ENCODE measurements at regions not wholly inside any gene's neighbourhood (a gene's known extent, or its start where the extent isn't known, plus 50 kb on each side); places are given as distances from the start of the nearest gene placed in this dataset.

DNA sequence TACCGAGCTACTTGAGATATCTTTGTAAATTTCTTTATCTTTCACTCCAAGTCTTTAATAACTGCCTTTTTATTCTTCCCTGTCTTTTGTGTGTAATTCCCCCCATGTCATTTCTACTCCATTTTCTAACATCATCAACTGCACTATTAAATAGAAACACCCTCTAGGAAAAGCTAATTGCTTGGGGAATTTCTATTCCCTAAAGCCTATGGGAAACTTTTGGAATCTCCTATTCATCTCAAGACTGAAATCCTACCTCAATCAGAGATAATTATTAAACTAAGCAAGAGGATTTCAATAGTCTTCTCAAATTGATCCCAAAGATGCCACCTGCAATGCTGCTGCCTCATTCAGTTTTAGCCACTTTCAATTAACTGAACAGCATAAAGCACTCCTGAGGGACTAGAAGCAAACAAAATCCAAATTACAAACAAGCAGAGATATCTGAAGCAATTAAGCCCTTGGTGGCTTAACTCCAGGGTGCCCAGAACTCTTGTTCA, 598.7 kb downstream of the IGSF11 start:
- no peak for DNase-seq (ENCODE audit: low read depth)

DNA sequence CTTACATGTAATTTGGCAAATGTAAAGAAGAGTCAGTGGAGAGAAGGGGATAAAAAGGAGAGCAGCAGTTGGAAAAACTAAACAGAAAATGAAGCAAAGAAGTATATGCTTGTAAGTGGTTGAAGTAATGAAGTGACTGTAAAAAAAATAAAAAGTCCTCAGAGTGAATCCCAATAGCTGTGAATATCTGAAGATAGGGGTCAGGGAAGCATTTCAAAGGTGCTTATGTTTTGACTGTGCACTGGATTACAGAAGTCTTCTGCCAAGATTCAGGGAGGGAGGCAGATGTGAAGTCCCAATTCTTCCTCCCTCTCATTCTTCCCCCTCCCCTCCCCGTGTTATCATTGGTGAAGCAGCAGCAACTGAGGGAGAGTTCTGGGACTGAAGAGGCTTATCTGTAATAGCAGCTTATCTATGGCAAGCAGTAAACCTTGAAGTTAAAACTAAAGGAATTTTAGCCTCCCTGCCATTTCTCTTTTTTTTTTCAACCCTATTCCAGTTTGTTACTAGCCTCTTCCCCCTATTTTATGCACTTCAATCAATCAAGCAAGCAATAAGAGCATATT, 597.9 kb downstream of the IGSF11 start:
- no peak for DNase-seq (ENCODE audit: low read depth)

DNA sequence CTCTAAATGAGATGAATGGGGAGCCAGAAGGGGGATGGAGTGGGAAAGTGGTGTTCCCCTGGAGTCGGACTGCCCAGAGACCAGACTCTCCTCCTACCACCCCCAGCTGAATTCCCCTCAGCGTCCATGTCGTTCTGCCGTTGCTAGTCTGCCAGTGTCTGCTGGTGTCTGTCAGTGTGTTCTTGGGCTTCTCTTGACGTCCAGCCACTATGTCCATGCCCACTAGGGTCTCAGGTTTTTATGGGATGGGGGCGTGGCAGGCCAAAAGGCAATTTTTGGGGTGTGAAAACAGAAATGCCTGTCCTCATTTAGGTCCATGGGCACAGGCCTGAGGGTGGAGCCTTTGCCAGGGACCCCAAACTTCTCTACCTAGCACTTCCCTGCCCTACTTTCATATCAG, 589.6 kb downstream of the IGSF11 start:
- no peak for DNase-seq (ENCODE audit: low read depth)

DNA sequence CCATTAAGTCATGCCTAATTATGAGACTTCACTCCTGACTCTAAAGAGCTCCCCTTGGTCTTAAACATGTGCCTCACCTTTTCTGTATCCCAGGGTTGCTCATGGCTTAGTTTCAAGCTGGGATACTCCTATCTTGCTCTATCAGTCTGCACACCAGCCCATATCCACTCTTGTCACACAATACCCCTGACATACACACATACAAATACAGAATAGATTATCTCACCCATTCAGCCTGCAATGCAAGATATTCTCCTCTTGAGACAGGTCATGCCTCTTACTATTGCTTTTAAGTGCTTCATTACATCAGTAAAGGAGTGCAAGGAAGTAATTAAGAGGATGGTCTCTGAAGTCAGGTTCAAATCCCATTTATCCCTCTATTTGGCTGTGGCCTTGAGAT, 587.3 kb downstream of the IGSF11 start:
- DNase-seq (ENCODE audit: low read depth): no peak

DNA sequence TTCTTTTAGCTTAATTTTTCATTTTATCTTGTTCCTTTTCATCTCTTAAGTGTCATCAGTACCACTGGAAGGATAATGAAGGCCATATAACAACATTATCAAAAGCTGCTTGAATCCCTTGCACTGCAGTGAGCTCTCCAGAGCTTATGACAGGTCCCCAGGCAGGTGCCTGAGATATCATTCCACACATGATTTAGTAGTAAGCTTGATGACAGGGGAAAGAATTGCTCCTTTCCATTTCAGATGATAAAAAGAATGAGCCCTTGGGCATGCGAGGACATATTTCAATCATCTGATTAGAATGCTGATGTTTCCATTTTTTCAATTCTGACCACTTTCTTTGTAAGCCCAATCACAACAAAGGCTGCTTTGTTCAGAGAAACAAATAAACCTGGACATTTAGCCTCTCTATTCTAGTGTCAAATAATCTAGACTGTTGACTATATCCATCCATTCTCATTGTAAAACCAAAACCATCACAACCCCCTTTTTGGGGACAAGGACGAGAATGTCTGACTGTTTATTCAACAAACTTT, 567.8 kb downstream of the IGSF11 start:
- DNase-seq (ENCODE audit: low read depth): no peak

DNA sequence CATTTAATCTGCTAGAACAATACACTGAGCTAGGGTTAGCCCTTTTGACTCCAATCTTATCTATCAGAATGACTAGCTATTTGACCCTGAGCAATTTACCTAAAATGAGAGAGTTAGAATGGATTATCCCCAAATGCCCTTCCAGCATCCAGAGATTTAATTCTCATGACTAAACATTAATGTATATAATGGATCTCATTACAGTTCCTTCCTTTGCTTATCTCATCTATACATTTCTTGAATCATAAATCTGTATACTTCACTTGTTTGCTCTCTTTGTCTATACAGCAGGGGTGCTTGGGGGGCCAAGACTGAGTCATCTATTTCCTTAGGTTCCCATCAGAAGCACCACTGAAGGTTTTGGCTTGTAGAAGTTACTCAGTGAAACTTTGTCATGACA, 565.8 kb downstream of the IGSF11 start:
- no peak for DNase-seq (ENCODE audit: low read depth)

DNA sequence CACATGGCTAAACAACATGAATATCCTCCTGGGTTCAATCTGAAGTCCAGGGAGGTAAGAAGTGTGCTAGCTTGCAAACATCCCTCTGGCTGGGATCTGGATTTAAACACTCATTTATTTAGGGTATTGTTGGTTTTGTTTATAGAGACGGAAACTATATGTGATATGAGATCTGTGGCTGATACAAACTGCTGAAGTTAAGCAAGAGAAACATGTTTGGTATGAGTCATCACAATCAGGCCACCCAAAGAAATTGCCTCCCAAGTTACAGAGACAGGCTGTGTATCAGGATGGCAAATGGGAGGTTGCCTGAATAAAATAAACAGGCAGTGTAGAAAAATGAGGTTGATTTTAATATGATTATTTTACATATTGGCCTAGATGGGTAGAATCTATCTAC, 562.1 kb downstream of the IGSF11 start:
- no peak for DNase-seq (ENCODE audit: low read depth)

DNA sequence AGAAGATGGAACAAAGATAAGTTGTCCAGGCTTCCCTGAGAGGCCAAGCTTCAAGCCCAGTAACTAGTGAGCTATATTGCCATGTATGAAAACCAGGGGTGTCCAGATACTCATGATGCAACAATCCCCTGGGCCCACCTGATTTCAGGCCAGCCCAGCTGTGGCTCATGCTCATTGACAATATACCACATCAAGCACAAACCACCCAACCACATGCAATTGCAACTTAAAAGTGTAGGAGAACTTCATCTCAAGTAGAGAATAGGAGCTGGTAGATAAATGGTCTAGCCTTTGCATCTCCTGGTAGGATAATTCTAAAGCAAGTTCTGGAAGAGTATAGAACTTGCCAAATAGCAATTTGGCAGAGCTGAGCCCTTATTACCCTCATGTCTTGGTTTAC, 561.3 kb downstream of the IGSF11 start:
- no peak for DNase-seq (ENCODE audit: low read depth)

DNA sequence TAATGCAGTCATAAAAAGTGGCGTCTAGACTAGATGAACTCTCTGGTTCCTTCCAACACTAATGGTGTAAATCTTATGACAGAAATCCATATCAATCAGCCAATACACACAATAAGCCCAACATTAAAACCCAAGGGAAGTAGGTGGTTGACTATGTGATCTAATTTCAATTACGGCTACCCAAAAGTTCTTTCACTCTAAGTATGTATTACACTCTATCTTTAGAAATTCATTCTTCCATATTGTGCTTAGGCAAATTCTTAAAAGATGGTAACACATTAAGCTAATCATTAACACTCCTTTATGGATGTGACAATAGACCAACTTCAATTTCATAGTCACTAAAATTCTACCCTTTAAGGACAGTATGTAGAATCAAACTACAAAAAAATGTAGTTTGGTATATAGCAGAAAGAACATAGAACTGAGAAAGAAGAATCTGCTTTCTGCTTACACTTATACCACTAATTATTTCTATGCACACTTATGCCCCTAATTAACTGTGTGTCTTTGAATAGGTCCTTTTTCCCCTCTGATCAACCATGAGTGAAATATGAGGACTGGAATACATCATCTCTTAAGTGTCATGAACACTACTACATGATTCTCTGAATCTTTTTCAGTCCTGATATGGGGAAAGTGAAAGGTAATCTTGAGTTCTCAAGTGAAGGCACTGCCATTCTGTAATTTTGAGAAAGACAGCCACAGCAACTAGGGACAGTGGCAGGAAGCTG, 557.6 kb downstream of the IGSF11 start:
- DNase-seq (ENCODE audit: low read depth): no peak

DNA sequence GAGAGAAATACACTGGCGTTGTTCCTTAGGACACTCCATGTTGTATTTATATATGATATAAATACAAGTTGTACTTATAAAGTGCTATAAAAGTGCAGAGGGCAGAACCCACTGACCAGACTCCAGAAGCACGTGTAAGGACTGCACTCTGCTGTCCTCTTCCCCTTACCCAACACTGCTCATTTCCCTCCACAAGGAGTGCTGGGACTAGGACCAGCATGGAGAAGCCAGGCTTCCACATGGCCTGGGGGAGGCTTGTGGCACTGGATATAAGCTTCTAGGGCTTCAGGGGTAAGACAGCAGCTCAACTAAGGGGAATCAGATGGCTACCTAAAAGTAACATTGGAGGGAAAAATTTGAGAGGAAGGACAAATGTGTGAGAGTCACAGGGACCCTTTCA, 556.9 kb downstream of the IGSF11 start:
- DNase-seq (ENCODE audit: low read depth): no peak

DNA sequence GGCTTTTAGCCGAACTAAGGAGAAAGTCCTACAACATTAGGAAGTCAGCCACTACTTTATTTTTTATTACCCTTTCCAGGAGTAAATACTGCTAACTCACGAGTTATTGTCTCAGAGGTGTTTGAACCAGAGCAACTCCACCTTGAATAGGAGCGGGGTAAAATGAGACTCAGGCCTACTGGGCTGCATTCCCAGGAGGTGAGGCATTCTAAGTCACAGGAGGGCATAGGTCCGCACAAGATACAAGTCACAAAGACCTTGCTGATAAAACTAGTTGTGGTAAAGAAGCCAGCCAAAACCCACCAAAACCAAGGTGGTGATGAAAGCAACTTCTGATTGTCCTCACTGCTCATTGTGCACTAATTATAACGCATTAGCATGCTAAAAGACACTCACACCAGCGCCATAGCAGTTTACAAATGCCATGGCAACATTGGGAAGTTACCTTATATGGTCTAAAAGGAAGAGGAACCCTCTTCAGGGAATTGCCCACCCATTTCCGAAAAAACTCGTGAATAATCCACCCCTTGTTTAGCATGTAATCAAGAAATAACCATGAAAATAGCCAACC, 555.9 kb downstream of the IGSF11 start:
- DNase-seq (ENCODE audit: low read depth): no peak

DNA sequence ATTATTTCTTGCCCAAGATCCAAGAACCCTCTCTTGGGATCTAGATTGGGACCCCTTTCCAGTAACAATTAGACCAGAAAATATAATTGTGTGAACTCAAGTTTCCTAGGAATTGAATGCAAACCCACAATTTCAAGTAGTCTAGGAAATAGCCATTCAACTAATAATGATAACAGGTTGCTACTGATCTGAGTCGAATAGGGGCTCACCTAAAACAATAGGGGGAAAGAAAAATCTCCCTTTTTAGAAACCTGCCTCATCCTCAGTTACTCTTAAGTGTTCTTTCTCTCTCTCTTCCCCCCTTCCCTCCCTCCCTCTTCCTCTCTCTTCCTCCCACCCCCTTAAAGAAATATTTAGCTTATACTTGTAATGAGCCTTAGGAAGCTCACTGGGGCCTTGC, 555.3 kb downstream of the IGSF11 start:
- no peak for DNase-seq (ENCODE audit: low read depth)

DNA sequence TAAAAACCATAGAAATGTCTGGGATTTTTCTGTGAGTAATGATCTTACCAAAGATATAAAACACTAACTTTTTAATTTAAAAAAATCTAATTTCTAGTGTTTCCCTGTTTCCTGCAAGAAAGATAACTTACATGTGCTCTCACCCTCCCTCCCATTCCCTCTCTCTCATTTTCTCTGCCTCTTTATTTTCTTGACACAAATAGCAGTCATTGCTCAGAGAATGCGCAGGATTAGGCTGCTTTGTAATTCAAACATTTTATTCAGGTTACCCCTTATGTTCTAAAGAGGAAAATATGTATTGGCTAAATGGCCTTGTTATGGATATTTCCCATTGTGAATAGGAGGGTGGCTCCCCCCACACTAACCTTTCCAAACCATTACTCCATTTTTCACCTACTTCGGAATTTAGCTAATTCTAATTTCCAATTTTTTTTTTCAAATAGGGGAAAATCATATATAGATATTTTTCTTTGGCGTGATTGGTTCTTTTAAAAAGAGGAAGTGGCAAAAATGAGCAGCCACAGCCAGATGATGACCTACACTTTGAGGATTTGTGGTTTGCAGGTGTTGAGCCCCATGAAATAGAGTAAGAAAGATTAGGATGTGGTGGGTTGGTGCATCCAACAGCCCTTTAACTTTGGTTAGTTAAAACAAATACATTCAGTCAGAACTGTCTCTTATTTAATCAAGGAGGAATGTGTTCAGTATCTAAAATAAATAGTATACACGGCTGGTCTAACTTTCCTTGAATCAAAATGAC, 554.4 kb downstream of the IGSF11 start:
- no peak for DNase-seq (ENCODE audit: low read depth)

DNA sequence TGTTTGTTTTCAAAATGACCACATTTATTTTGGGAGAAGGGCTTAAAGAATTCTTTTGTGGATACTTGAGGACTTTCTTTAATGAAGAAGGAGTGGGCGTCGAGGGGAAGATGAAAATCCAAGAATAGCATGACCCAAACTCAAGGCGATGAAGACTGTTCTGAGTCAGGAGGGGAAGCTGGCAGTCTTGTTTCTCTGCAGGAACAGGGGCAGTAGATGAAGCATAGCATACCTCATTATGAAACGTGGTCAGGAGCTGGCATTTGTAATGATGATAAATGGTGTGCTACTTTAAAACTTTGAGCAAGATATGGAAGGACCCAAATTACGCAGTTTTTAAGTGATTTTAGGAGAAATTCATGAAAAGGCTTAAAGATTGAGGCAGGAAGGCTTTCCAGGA, 549.0 kb downstream of the IGSF11 start:
- DNase-seq (ENCODE audit: low read depth): no peak

DNA sequence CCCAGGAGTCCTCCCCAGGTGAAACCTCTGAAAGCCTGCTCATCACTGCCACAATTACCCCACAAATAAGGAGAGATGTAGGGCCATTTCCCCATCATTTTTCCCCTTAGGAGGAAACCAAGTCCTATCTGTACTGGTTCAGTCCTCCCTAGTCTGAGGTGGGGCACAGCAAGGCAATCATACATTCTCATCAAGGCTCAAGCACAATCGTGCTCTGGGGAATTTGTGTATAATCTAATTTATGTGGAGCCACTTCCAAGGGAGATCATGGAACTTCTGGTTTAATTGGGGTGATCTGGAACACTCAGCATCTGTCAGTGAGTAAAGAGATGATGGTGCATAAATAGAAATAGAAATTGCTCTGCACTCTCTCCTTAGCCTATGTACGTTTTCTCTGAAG, 546.9 kb downstream of the IGSF11 start:
- no peak for DNase-seq (ENCODE audit: low read depth)

DNA sequence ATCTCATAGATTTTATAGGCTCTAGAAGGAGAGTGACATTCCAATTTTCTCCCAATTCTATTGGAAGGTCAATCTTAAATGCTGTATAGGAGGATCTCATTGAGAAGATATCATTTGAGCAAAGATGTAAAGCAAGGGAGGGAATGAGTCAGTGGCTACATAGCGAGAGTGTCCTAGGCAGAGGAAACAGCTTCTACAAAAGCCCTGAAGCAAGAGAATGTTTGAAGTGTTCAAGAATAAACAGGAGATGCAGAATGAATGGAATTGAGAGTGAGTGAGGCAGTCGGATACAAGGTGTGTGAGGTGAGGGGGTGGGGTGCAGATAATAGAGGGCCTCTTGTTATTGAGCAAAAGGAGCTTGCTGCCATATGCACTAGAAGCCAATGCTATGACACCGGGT, 545.9 kb downstream of the IGSF11 start:
- DNase-seq (ENCODE audit: low read depth): no peak

DNA sequence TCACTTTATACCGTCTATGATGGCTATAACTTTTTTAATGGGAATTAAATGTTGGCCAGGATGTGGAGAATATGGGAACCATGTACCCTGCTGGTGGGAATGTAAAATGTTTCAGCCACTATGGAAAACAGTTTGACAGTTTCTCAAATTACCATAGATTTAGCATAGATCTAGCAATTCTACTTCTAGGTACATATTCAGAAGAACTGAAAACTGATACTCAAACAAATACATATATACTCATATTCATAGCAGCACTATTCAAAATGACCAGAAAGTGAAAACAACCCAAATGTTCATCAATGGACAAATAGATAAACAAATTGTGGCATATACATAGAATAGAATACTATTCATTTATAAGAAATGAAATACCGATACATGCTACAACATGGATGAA, 539.4 kb downstream of the IGSF11 start:
- no peak for DNase-seq (ENCODE audit: low read depth)

DNA sequence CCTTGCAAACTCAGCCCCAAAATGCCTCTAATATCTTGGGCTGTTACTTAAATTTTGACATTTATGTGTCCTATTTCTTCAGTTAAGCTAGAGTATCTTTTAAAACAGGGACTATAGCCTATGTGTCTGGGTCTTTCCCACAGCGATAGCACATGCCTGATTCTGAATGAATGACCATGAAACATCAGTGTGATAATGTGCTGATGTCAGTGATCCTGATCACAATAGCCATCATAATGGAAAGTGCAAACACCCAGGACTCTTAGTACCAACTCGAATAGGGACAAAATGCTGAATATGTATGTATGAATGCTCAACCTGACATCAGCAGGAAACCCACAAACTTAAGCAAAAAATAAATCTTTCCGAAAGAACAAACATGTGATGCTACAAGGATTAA, 537.4 kb downstream of the IGSF11 start:
- no peak for DNase-seq (ENCODE audit: low read depth)

DNA sequence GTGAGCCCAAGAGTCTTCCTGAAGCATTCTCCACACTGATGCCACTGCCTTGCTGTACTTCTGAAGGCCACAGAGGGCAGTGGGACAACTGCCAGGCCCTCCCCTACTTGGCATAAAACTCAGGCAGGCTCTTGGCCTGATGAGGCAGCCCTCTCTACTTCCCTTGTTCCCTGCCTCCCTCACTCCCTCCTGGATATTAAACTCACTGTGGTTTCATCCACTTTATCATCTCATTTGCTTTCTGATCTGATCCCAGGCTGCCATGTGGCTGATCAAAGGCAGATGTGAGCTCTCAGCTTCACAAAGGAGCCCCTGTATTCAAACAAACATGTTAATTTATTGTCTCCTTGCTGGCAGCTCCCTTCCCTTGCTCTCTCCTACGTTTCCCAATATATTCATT, 533.5 kb downstream of the IGSF11 start:
- DNase-seq (ENCODE audit: low read depth): no peak

DNA sequence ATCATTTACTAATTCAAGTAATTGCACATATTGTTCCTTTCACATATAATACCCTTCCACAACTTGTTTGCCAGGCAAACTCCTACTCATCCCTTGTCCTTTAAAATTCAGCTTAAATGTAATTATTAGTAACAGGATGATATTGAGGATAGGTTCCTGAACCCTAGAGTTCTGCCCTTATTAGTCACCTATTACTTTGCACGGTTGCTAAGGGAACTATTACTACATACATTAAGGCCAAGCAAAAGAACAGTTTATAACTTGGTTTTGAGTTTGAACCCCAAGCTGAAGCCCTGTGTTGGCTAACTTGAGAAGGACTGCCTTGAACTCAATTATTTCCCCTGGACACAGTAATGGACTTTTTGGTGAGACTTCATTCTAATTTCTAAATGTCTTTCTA, 529.7 kb downstream of the IGSF11 start:
- DNase-seq (ENCODE audit: low read depth): no peak

DNA sequence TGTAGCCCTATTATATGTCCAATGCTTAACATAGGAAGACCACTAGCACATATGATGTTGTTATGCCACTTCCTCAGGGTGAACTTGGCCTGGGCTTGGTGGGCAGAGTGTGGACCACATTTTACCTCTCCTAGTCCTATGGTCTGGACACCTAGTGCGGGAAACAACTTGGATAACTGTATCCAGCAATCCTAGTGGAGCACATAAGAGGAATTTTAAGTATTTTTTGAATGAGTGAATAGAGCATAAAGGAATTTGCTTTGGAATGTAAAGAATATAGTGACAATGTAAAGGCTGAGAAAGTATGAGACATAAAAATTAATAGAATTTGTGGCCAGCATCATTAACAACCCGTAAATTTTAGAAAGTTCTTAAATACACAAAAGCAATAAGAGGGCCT, 528.9 kb downstream of the IGSF11 start:
- DNase-seq (ENCODE audit: low read depth): no peak

DNA sequence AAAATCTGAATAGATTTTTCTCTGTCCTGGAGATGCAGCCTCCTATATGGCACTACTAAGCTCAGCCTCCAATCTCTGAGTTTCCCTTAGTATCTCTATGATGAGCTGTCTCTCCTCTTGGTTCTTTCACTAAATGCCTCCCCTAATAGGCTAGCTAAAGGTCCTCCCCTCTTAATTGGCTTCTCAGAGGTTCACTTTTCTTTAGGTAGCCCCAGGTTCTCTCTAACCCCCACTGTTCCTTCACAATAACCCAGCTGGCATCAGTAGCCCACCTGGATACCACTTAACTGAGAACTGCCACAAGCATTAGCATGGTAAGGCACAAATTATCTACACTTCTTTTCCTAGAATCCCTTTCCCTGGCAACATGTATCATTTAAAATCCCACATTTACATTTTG, 523.2 kb downstream of the IGSF11 start:
- no peak for DNase-seq (ENCODE audit: low read depth)

DNA sequence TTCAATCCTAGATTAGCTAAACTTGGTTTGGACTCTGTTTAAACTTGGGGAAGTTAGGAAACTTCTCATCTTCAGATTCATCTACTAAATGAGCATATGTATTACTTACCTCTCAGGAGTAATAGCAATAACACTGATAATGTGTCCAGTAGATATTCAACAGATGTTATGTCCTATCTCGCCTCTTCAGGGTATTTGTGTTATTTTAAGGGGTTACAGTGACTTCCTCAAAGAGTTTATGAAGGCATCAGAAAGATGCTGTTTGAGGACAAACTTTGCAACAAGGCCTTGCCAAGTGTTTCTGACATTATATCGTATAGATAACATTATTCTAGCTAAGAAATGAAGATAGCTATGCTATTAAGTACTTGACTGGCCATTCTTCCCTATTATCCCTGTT, 522.3 kb downstream of the IGSF11 start:
- DNase-seq (ENCODE audit: low read depth): no peak

Data from stimulated activated CD8-positive, alpha-beta memory T cell treated with anti-CD3 and anti-CD28 coated beads, Interleukin-7, amount 100 ng/mL, for 24 hours (primary cell).